Hepatocyte (in vitro differentiated cells): ENCODE measurements at regions not wholly inside any gene's neighbourhood (a gene's known extent, or its start where the extent isn't known, plus 50 kb on each side); places are given as distances from the start of the nearest gene placed in this dataset.

Source experiments
- EZH2 ChIP-seq: fragments of 200-600 bp; sonication (generic); IDR thresholded peaks from 2 replicates; pipeline ENCODE4 v1.6.1; 2016; ENCODE audit warnings: antibody characterized with exemption, mild to moderate bottlenecking, borderline replicate concordance
- EZH2phosphoT487 ChIP-seq: fragments of 200-600 bp; sonication (generic); IDR thresholded peaks from one replicate; pipeline ENCODE4 v1.6.1; 2018; ENCODE audit warnings: antibody characterized with exemption, mild to moderate bottlenecking, low read depth, moderate library complexity; ENCODE audit not compliant: unreplicated experiment, severe bottlenecking
- TF ChIP-seq, protein P1 (sequence below): fragments of 200-600 bp; sonication (generic); IDR thresholded peaks from 2 replicates; pipeline ENCODE4 v1.5.1; 2016; ENCODE audit warnings: antibody characterized with exemption, mild to moderate bottlenecking; ENCODE audit not compliant: poor library complexity

DNA sequence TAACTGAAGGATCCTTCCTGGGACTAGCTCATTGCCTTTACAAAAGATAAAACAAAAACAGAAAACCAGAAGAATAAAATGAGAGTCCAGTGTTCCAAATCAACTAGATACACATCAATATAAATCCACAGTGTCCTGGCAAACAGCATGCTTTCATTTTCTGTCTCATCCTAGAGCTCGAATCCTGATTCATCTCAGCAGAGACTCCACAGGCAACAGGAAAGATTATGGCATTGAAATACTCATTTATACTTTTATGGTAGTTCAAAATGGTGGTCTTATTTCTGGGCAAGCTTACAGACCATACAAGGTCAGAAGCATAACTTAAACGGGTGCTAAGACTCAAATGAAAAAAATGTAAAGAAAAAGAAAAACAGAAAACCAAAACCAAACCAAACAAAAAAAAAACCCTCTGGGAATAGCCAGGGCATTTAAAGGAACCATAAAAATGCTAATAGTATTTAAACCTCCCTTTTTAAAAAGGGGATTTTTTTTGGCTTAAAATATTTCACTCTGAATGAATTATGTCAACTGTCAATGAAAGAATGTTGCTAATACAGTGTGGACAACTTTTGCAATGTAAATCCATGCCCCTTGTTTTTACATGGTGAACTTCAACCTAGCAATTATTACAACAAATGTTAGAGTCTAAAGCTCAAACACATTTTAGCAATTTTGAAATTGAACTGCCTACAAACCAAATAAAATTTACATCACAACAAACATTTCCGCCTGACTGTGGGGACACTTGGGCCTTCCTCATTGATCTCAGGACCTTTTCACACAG lies 57.9 kb downstream of the GPR101 start:
- TF ChIP-seq, protein P1, sequence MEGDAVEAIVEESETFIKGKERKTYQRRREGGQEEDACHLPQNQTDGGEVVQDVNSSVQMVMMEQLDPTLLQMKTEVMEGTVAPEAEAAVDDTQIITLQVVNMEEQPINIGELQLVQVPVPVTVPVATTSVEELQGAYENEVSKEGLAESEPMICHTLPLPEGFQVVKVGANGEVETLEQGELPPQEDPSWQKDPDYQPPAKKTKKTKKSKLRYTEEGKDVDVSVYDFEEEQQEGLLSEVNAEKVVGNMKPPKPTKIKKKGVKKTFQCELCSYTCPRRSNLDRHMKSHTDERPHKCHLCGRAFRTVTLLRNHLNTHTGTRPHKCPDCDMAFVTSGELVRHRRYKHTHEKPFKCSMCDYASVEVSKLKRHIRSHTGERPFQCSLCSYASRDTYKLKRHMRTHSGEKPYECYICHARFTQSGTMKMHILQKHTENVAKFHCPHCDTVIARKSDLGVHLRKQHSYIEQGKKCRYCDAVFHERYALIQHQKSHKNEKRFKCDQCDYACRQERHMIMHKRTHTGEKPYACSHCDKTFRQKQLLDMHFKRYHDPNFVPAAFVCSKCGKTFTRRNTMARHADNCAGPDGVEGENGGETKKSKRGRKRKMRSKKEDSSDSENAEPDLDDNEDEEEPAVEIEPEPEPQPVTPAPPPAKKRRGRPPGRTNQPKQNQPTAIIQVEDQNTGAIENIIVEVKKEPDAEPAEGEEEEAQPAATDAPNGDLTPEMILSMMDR = no peak
- TF ChIP-seq EZH2phosphoT487 = no peak
- TF ChIP-seq EZH2 = no peak
